Pulmonary artery endothelial cell (primary cell): ENCODE measurements at regions not wholly inside any gene's neighbourhood (a gene's known extent, or its start where the extent isn't known, plus 50 kb on each side); places are given as distances from the start of the nearest gene placed in this dataset.

Experiments used
- DNase-seq: peaks from one replicate; pipeline ENCODE4 v3.0.0-alpha.2; 2011; ENCODE audit warnings: low read depth, low spot score

DNA sequence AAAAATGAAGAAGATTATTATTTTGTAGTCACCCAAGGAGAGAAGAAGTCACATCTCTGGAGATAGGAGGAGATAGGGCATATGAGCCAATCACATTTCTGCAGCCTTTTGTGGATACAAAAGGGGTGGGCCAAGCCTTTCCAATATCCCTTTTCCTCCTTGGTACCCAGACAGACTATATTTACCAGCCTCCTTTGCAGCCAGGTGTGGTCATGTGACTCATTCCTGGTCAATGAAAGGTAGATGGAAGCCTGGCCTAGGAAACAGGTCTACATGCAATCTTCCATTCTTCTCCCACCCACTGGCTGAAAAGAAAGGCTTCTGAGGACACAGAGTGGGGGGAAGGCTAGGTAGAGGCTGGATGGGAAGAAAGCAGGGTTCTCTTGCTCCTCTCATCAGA, 58.1 kb upstream of the ERG start:
- no peak for DNase-seq

DNA sequence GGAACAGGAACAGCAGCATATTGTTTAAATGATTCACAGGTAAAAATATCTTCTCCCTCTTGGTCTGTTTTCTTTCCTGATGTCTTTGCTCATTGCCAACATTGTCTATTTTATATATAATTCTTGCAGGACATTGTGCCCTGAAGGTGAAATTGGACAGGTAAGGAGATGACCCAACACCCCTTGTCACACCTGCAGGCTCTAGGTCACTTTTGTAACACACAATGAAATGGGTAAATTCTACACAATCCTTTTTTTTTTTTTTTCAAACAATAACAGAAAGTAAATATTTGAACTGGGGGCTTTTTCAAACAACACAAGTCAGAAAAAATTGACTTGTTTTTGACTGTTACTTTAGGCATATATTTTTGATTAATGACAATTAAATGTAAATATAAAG, 62.9 kb upstream of the ERG start:
- no peak for DNase-seq

DNA sequence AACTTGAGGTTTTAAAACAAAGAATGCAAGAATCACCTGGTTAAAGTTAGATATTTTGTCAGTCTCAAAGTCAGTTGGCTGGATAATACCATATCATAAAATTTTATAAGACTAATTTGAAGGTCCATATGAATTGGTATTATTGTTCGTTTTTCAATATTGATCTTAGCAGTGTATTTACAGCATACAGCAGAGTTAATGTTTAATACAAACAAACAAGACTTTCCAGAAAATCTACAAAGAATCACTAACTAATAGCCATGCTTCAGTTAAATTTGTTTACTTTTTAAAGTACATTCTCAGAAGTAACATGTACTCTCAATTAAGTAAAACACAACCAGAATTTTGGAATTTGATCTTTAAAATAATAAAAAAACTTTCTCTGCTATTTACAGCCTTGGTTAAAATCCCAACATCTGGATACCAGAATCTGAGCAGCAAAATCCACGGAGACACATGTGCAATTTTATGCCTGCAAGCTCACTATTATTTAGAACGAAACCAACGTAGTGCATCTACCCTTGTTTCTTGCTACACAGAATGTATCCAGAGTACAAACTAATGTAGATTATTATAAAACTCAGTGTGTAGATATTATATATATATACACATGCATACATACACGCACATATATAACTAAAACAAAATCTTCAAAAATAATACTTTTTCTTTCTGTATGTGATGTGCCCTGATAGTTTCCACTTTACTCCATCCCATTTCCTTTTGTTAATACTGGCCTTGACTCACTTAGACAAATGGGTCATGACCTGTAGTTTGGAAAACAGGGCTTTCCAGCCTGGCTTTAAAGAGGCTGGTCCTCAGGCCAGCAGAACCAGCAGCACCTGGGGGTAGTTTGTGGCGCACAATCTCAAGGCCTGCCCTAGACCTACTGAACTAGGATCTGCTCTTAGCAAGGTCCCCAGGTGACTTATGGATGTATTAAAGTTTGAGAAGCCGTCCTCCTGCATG, 63.6 kb upstream of the ERG start:
- no peak for DNase-seq

DNA sequence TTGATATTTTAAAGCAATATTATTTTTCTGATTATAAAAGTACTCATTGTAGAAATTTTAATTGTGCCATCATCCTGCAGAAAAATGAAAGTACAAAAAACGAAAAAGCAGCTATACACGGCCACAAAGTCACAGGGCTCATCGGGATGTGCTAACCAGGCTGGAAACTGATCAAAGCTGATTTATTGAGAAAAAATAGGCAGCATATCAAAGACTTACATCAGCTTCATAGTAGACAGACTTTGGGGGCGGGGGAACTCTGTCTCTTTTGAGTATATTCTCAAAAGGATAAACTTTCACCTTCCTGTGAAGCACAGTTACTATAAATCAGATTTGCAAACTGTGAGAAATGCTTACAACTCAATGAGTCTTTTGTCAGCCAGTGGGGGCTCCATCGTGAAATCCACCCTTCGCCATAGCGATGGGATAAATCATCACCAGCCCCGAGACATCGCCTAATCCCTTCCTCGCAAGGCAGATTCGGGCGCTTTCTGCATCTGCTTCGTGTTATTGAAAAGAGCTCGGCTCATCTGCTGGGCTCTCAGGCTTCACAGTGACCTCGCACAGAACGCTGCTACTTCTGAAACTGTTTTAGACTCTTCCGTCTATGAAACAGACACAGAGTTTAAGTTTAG, 69.2 kb upstream of the ERG start:
- no peak for DNase-seq

DNA sequence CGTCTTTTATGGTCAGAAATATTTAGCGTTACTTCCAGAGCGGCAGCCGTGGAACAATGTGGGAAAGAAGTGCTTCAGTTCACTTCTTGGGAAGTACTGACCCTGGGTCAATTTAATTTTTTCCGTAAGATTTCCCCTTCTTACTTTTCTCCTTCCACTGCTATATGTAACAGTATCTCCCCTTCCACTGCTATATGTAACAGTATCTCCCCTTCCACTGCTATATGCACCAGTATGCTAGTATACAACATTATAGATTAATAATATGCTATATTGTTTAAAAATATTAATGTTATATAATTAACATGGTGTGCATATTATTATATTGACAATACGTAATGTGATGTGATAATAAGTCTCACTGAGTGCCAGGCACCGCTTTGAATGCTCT, 69.7 kb upstream of the ERG start:
- no peak for DNase-seq

DNA sequence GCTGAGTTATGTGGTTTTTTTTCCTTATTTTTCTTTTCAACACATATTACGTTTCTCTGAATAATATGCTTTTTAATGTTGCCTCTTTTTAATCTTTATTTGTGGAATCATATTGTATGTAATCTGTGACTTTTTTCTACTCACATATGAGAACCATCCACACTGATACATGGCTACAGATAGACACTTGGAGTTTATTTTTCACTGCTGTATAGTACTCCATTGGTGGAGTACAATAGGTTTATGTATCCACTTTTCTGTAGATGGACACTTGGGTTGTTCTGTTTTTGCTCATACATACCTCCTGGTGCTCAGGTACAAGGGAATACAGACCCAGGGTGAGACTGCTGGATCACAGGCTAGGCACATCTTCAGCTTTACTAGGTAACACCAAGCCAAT, 71.5 kb upstream of the ERG start:
- no peak for DNase-seq

DNA sequence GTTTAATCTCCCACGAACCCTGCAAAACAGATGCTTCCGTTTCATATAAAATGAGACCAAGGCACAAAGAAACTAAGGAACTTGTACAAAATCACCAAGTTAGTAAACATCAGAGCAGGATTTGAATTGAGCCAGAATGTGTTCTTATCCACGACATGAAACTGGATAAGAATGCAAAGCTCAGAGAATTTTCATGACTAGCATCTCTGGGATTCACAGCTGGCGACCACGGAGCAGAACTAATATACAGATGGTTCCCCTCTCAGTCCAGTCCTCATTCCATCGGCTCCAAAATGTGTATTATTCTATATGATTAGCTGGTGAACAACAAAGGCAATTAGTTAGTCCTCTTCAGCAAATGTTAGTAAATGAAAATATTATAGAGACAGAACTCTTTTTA, 72.3 kb upstream of the ERG start:
- DNase-seq = no peak

DNA sequence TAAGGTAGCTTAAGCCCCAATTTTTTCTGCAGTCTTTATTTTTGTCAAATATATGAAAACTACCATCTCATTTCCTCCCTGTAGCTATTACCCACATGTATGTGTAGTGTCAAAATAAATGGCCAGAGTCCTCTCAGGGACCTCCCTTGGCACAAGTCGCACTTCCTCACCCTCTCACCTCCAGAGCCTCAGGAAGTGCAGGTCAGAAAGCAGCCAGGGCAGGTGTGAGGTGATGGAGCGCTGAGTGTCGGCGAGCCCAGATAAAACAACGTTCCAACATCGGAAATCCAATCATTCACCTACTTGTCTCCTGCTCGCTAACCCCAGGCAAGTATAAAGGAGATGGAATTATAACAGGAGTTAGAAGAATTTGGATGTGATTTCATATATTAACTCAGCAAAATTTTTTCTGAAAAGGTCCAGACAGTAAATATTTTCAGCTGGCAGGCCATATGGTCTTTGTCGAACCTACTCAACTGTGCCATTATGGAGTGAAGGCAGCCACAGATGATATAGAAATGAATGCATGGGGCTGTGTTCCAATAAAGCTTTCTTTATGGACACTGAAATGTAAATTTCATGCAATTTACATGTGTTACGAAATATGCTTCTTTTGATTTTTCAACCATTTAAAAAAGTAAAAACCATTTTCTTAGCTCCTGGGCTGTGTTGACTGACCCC, 76.8 kb upstream of the ERG start:
- DNase-seq = no peak

DNA sequence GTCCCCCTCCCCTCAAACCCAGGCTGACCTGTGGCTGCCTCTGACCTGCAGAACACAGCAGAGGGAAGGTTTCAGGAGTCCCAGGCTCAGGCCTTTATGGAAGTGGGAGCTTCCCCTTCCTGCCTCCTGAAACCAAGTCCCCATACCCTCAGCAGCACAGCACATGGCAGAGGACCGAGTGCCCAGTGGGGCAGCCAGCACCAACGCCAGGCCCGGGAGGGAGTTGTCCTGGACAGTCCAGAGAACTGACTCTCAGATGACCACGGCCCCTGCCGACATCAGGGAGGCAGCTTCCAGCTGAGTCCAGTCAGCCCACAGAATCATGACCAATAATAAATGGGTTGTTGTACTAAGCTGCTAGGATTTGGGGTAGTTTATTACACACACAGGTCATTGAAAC, 79.6 kb upstream of the ERG start:
- no peak for DNase-seq

DNA sequence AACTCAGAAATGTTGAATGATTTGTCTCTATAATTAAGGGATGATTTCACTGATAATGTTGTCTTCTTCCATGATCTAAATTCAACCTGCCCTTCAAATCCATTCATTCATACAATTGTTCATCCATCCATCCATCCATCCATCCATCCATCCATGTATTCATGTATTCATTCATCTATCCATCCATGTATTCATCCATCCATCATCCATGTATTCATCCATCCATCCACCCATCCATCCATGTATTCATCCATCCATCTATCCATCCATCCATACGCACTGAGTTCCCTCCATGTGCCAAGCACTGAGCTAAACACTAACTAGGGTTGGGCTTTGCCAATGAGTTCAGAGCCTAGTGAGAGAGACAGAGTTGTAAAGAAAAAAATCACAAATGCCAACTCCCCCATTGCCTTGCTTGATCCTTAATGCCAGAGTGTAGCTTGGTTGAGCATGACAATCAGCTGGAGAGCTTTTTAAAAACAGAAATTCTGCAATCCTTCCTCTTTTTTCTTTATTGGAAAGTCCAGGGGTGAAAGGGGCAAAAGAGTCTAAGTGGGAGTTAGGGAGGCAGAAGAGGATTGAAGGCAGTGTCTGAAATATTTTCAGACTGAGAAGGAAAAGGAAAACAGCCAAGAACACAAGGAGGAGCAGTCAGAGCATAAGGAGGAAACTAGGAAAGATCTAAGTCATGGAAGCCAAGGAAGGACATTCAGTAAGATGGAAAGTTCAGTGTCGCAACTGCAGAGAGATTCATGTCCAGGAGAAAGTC, 92.4 kb upstream of the ERG start:
- no peak for DNase-seq

DNA sequence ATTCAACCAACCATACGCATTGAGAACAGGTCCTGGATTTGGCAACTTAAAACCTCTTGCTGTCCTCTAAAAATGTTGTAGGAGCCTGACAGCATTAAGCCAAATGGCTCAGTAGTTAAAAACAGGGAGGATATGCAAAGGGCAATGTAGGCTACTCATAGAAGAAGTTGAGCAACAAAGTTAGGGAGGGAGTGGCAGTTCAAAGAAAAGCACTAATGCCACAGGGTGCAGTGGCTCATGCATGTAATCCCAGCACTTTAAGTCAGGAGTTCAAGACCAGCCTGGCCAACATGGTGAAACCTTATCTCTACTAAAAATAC, 92.9 kb upstream of the ERG start:
- DNase-seq = no peak

DNA sequence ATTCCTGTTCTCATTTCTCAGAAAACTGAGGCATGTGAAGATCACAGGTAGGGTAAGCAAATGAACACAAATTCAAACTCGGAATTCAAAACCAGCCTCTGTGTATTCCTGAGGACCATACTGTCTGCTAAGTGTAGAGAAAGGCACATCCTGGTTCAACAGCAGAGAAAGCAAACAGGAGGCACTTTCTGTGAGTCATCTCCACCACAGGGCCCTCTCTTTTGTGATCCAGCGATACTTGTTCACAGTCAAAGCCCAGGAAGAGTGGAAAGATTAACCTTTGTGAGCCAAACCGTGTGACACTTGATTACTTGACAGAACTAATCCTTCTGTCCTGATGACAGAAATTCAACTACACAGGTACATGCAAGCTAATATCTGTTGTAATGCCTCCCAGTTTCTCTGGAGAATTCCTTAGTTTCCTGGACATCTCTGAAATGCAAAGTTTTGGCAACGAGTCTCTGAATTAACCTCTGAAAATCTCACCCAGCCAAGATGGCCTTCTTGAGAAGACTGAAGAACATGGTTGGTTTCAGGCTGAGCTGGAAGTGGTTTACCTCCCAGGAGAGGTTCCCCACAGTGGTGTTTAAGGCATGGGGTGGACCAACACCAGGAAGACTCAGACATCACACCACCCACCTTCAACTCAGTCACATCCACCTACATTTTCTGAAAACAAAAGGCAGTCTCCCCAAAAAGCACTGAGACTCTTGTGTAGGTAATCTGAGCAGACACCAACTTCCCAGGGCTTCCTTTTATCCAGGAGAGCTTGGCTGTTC, 98.2 kb upstream of the ERG start:
- no peak for DNase-seq

DNA sequence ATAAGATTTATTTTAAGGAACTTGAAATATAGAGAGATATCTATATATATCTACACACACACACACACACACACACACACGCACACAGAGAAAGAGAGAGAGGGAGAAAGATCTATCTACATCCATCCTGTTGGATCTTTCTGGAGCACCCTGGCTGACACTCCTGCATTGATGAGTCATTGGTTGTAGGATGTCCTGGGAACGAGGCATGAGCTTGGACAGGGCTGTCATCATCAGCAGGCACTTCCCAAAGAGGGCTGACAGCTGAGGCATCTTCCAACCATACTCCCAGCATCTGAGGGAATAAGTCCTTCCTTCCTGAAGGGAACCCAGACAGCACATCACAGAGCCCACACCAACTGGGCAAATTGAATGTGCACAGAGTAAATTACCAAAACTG, 99.1 kb upstream of the ERG start:
- DNase-seq = no peak

DNA sequence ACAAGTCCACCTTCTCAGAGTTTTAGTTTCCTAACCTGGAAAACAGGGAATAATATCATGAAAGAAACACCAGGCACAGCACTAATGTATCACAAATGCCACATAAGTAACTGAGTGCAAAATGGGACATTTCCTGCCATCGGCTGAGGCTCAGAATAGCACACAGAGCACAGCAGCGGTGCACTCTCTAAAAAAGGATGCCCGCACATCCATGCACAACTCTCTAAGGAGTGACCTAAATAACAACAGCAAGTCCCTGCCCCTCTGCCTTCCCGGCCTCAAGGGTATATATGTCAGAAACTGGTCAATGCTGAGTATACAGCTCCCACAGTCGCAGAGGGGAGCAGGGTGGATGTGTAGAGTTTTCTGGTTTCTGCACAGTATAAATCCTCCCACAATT, 100.1 kb upstream of the ERG start:
- no peak for DNase-seq

DNA sequence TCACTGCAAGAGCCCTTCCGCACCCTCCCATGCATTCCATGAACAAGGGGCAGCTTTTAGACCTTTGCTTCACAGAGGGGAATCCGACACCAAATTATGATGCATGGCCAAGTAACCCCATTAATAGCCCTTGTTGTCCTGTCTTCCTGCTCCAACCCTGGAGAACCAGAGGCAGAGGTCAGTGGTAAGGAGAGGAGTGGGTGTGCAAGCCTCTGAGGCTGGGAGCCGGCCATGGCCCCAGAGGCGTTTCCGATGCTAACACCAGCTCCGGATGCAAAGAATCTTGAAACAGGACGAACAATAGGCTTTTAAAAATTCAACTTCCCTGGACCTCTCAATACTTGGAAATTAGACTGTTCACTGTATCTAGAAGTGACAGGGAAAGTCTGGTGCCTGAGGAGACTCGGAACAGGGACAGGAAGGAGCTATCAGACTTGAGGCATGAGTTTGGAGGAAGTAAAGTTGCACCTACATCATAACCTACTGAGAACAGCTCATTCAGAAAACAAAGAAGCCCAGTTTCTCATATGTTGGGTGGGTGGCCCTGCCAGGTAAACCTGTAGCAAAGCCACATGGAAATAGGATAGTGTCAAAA, 101.2 kb upstream of the ERG start:
- no peak for DNase-seq

DNA sequence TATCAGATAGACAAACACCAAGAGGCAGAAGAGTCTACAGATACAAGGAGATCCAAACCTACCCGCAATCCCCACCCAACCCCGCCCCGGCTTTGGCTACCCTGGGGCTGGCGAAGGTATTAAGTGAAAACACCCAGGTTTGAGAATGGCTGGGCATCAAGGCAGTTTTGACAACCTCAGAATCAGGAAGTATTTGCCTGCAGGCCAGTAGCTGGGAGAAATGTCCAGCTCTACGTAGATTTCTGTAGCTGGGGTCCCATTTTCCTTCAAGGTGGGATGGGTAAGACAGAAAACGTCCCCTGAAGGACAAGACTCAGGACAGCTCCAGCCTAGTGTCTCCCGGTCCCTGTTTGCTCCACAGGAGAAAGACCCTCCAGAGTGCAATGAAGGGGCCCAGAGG, 101.8 kb upstream of the ERG start:
- DNase-seq = no peak

DNA sequence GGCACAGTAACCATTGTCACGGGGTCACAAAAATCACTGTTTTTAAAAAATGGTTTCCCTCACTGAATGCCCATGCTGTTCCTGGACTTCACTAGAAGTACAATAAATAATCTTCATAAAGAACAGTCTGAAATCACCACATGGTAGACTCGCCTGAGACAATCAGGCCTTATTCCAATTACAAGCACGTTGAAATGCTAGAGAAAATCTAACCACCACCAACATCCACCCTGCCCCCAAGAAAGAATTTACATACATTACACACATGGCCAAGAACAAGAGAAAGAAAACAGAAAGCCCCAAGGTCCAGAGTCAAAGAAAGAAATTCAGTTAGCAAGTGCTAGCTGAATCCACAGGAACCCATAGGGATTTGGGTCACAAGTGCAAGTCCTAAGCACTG, 107.0 kb upstream of the ERG start:
- no peak for DNase-seq

DNA sequence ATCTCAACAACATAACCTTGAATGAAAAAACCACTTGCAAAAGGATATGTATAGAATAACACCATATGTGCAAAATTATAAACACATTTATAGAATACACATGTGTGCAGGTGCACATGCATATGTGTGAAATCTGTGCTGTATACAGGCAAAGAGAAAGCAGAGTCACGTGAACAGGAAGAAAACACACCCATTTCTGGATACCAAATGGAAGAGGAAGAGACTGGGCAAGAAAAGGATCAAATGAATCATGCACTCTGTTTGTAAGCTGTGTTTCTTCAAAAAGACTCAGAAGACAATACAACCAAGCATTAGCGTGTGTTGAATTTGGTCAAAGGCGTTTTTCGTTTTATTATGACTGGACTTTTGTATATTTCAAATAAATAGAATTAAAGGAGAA, 111.3 kb upstream of the ERG start:
- no peak for DNase-seq

DNA sequence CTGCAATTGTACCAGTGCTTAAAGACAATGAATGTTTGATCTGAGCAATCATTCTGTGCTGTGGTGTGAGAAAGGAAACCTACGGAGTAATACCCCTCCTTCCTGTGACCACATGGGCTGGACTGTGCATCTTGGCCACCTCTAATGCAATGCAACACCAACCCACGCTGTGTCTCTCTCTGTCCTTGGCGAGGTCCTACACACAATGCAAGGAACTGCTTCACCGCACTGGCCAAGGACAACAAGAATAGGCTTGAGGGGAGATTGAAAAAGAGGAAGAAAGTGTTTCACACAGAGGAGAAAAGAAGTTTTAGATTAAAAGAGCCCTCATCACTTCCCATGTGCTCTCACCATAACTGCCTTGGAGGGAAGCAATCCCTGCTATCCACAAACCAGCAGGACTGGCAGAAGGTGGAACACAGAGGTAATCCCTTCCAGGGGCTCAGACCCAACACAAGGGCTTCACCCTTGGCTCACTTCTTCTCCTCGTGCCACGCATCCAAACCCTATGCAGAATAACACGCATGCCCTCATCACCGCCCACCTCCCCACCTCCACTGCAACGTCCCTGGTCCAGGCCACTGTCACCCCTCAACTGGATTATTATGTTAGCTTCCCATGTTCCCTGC, 112.5 kb upstream of the ERG start:
- no peak for DNase-seq

DNA sequence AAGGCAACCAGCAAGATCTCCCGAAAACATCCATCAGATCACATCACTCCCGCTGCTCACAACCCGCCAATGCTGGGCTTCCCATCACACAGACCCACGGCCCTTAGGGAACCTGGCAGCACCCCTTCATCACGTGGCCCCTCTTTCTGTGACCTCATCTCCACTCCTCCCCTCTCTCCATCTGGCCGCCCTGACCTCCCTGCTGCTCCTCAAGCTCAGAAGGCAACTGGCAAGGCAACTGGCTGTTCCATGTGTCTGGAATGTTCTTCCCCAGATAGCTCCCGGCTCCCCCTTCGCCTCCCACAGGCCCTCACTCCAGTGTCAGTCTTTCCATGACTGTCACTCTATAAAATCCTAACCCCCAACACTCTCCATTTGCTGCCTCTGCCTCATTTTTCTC, 113.0 kb upstream of the ERG start:
- no peak for DNase-seq
